Activated B cell treated with CpG ODN at 0.5 μM for 24 hours (primary cell): ENCODE measurements at regions not wholly inside any gene's neighbourhood (a gene's known extent, or its start where the extent isn't known, plus 50 kb on each side); places are given as distances from the start of the nearest gene placed in this dataset.

Source experiments
- ATAC-seq: fragments of 200-7000 bp; cut with Tn5 transposase; one replicate; pipeline ENCODE4 v1.10.0; 2021; ENCODE audit warnings: low read depth, mild to moderate bottlenecking, moderate library complexity
- CTCF ChIA-PET: fragments of 350-600 bp; sonication (Branson Sonifier 250); formaldehyde crosslinking; loops from one replicate; lab custom pipeline; 2021; ENCODE audit warnings: antibody characterized with exemption; lab: Charles Lee
- POLR2A ChIA-PET: fragments of 350-600 bp; sonication (Branson Sonifier 250); formaldehyde crosslinking; loops from one replicate; lab custom pipeline; 2021; ENCODE audit warnings: antibody characterized with exemption; lab: Charles Lee
- DNase-seq: peaks from one replicate; pipeline ENCODE4 v3.0.0; 2022
- H3K27ac Mint-ChIP-seq: one replicate; pipeline ENCODE4 v1.8.0; 2020; ENCODE audit warnings: mixed read lengths
- H3K27me3 Mint-ChIP-seq: one replicate; pipeline ENCODE4 v1.8.0; 2021; ENCODE audit warnings: mixed read lengths
- H3K36me3 Mint-ChIP-seq: one replicate; pipeline ENCODE4 v1.8.0; 2021; ENCODE audit warnings: low read depth, mixed read lengths
- H3K4me1 Mint-ChIP-seq: one replicate; pipeline ENCODE4 v1.8.0; 2021; ENCODE audit warnings: mixed read lengths
- H3K4me3 Mint-ChIP-seq: one replicate; pipeline ENCODE4 v1.8.0; 2020; ENCODE audit warnings: mild to moderate bottlenecking, mixed read lengths
- H3K9me3 Mint-ChIP-seq: one replicate; pipeline ENCODE4 v1.8.0; 2020; ENCODE audit warnings: mixed read lengths
- CTCF ChIP-seq: fragments of 200-600 bp; IDR thresholded peaks from one replicate; pipeline ENCODE4 v1.8.0; 2022; ENCODE audit warnings: antibody characterized with exemption, mild to moderate bottlenecking
- intact Hi-C: fragments of 100-400 bp; cut with micrococcal nuclease; formaldehyde crosslinking; loops from one replicate; pipeline ENCODE4 v1.15.1; 2024

GRCh38 chr5:88395264-88395663, 126.6 kb upstream of the TMEM161B start:
- H3K9me3 Mint-ChIP-seq = no peaks in the 10 kb centered on the region
- H3K27me3 Mint-ChIP-seq = peaks cover 13% of the 10 kb centered on the region
- H3K4me1 Mint-ChIP-seq = no peaks in the 10 kb centered on the region
- no peak overlapping the region for H3K4me3 Mint-ChIP-seq
- ChIA-PET POLR2A (no interaction called here), CTCF (no interaction called here)
- ATAC-seq = no peak
- intact Hi-C loops = no loop called here
- no peaks in the 10 kb centered on the region for H3K36me3 Mint-ChIP-seq
- H3K27ac Mint-ChIP-seq = no peak overlapping the region
- no peak for DNase-seq
- TF ChIP-seq CTCF = no peak

- DNase-seq (no peak), ATAC-seq (no peak)
- no peak overlapping the region for H3K4me3 Mint-ChIP-seq
- no peaks in the 10 kb centered on the region for H3K9me3 Mint-ChIP-seq
- TF ChIP-seq CTCF = no peak
- no peaks in the 10 kb centered on the region for H3K36me3 Mint-ChIP-seq
- ChIA-PET POLR2A (no interaction called here), CTCF (no interaction called here)
- H3K4me1 Mint-ChIP-seq = no peaks in the 10 kb centered on the region
- peaks cover 13% of the 10 kb centered on the region for H3K27me3 Mint-ChIP-seq
- intact Hi-C loops = no loop called here
- no peak overlapping the region for H3K27ac Mint-ChIP-seq
These were observed 126.0 kb upstream of the TMEM161B start for GRCh38 chr5:88394536-88395175.

- no peaks in the 10 kb centered on the region for H3K9me3 Mint-ChIP-seq
- CTCF ChIA-PET = no interaction called here
- POLR2A ChIA-PET = no interaction called here
- H3K4me3 Mint-ChIP-seq = no peak overlapping the region
- DNase-seq (no peak), ATAC-seq (no peak)
- TF ChIP-seq CTCF = no peak
- no peak overlapping the region for H3K27ac Mint-ChIP-seq
- peaks cover 13% of the 10 kb centered on the region for H3K27me3 Mint-ChIP-seq
- H3K4me1 Mint-ChIP-seq = no peaks in the 10 kb centered on the region
- H3K36me3 Mint-ChIP-seq = no peaks in the 10 kb centered on the region
- intact Hi-C loops = no loop called here
These were observed 125.3 kb upstream of the TMEM161B start for GRCh38 chr5:88393716-88394535.

- ChIA-PET CTCF (no interaction called here), POLR2A (no interaction called here)
- DNase-seq (no peak), ATAC-seq (no peak)
- Mint-ChIP-seq H3K4me3 (no peak overlapping the region), H3K4me1 (no peaks in the 10 kb centered on the region), H3K9me3 (no peaks in the 10 kb centered on the region), H3K27ac (no peak overlapping the region), H3K36me3 (no peaks in the 10 kb centered on the region), H3K27me3 (peaks cover 11% of the 10 kb centered on the region)
- intact Hi-C loops = no loop called here
- TF ChIP-seq CTCF = no peak
These were observed 124.4 kb upstream of the TMEM161B start for GRCh38 chr5:88393042-88393441.

- intact Hi-C loops = no loop called here
These were observed 123.3 kb upstream of the TMEM161B start for GRCh38 chr5:88391991-88392390.

More at GRCh38 chr5:88391991-88392390, 123.3 kb upstream of the TMEM161B start:
- Mint-ChIP-seq H3K4me1 (no peaks in the 10 kb centered on the region), H3K27me3 (peaks cover 6% of the 10 kb centered on the region), H3K36me3 (no peaks in the 10 kb centered on the region), H3K4me3 (no peak overlapping the region), H3K27ac (no peak overlapping the region), H3K9me3 (no peaks in the 10 kb centered on the region)
- DNase-seq (no peak), ATAC-seq (no peak)
- POLR2A ChIA-PET = no interaction called here
- CTCF ChIA-PET = no interaction called here
- TF ChIP-seq CTCF = no peak
